GM12878 (cell line): ENCODE measurements at regions not wholly inside any gene's neighbourhood (a gene's known extent, or its start where the extent isn't known, plus 50 kb on each side); places are given as distances from the start of the nearest gene placed in this dataset.

Experiments used
- ATAC-seq: fragments of 200-7000 bp; cut with Tn5 transposase; 3 replicates; pipeline ENCODE4 v1.9.1; 2020; ENCODE audit warnings: mild to moderate bottlenecking, moderate library complexity
- BruUV-seq: library from RNA; stranded (reverse); fragments of 400-500 nt; replicated peaks from 2 replicates; lab custom pipeline; 2021; lab: Mats Ljungman, UMichigan
- CTCF ChIA-PET: fragments of 300-600 bp; sonication (Branson Sonifier 250); formaldehyde crosslinking; extraction: SDS; loops from one replicate; lab custom pipeline; 2021; ENCODE audit warnings: inconsistent platforms; lab: Yijun Ruan, JAX
- POLR2A ChIA-PET: fragments of 350-600 bp; formaldehyde crosslinking; extraction: SDS; loops from one replicate; lab custom pipeline; 2021; ENCODE audit warnings: inconsistent platforms; lab: Charles Lee
- RAD21 ChIA-PET: fragments of 300-600 bp; sonication (Branson Sonifier 250); formaldehyde crosslinking; loops from one replicate; lab custom pipeline; 2023; ENCODE audit warnings: antibody characterized with exemption; ENCODE audit not compliant: unreplicated experiment; lab: Charles Lee
- SMC1A ChIA-PET: fragments of 300-600 bp; sonication (Branson Sonifier 250); formaldehyde crosslinking; loops from one replicate; lab custom pipeline; 2023; ENCODE audit not compliant: unreplicated experiment, uncharacterized antibody; lab: Charles Lee
- DNase-seq: peaks from one replicate; pipeline ENCODE4 v3.0.0-alpha.2; 2011; ENCODE audit warnings: low read depth, low spot score
- FAIRE-seq: peaks from 3 replicates; lab custom pipeline; 2011; peaks lifted over from hg19 to GRCh38; lab: Jason Lieb, UNC
- H2AFZ ChIP-seq: 2 replicates; pipeline ENCODE4 v1.6.0; 2011; ENCODE audit warnings: low read depth, low read length, control low read depth; ENCODE audit not compliant: control insufficient read depth
- H3K27ac ChIP-seq: 2 replicates; pipeline ENCODE4 v1.5.1; 2011; ENCODE audit warnings: control low read depth; ENCODE audit not compliant: control insufficient read depth, insufficient read depth
- H3K27me3 ChIP-seq, 2 experiments: replicated peaks in 1 of 2; 2 replicates each; pipeline versions ENCODE4 v1.6.0 to v1.6.1; 2011; ENCODE audit warnings: low read length in 1 of 2; ENCODE audit not compliant: control insufficient read depth in 2 of 2, insufficient read depth in 2 of 2
- H3K36me3 ChIP-seq, 2 experiments: 2 replicates each; pipeline ENCODE4 v1.5.1; 2011; ENCODE audit warnings: low read length in 1 of 2; ENCODE audit not compliant: control insufficient read depth in 2 of 2, insufficient read depth in 2 of 2
- H3K4me1 ChIP-seq: 2 replicates; pipeline ENCODE4 v1.6.1; 2011; ENCODE audit warnings: mild to moderate bottlenecking, low read length, moderate library complexity, mixed read lengths; ENCODE audit not compliant: control insufficient read depth, insufficient read depth
- H3K4me2 ChIP-seq: 2 replicates; pipeline ENCODE4 v1.6.0; 2011; ENCODE audit warnings: control low read depth; ENCODE audit not compliant: control insufficient read depth, insufficient read depth
- H3K4me3 ChIP-seq: fragments of 200-600 bp; sonication (generic); 2 replicates; pipeline ENCODE4 v1.5.1; 2016
- H3K79me2 ChIP-seq: 2 replicates; pipeline ENCODE4 v1.6.0; 2011; ENCODE audit warnings: low read length; ENCODE audit not compliant: control insufficient read depth, insufficient read depth
- H3K9ac ChIP-seq: 2 replicates; pipeline ENCODE4 v1.8.0; 2011; ENCODE audit warnings: low read length, control low read depth, mixed read lengths; ENCODE audit not compliant: control insufficient read depth, insufficient read depth
- H3K9me3 ChIP-seq: replicated peaks from 3 replicates; pipeline ENCODE4 v1.5.1; 2011; ENCODE audit warnings: mild to moderate bottlenecking, low read length; ENCODE audit not compliant: control insufficient read depth, insufficient read depth
- H4K20me1 ChIP-seq: 2 replicates; pipeline ENCODE4 v1.6.0; 2011; ENCODE audit not compliant: control insufficient read depth, insufficient read depth
- BCL11A ChIP-seq: IDR thresholded peaks from 2 replicates; pipeline ENCODE4 v1.6.1; 2011; ENCODE audit warnings: low read depth, low read length
- BHLHE40 ChIP-seq, 2 experiments: fragments of 450-650 bp in 1 of 2; IDR thresholded peaks; 2 replicates each; pipeline ENCODE4 v1.6.1; 2011 to 2017; ENCODE audit warnings: low read depth in 2 of 2, borderline replicate concordance in 1 of 2, improper control_type of control experiment in 1 of 2, low read length in 1 of 2, mild to moderate bottlenecking in 1 of 2
- BMI1 ChIP-seq: fragments of 450-650 bp; IDR thresholded peaks from 2 replicates; pipeline ENCODE4 v1.6.1; 2016; ENCODE audit warnings: mild to moderate bottlenecking, moderate library complexity, borderline replicate concordance
- BRCA1 ChIP-seq: IDR thresholded peaks from 2 replicates; pipeline ENCODE4 v1.6.1; 2011; ENCODE audit warnings: low read depth, low read length, improper control_type of control experiment
- CTCF ChIP-seq, 3 experiments: IDR thresholded peaks in 2 of 3; conservative IDR thresholded peaks in 1 of 3; 2 replicates each; pipeline ENCODE4 v1.5.1; 2011; ENCODE audit warnings: low read depth in 3 of 3, low read length in 3 of 3, mild to moderate bottlenecking in 3 of 3, control low read depth in 2 of 3, moderate library complexity in 2 of 3, inconsistent platforms in 1 of 3, mixed read lengths in 1 of 3; ENCODE audit not compliant: control insufficient read depth in 2 of 3, insufficient read depth in 1 of 3; ENCODE audit errors: extremely low read depth in 1 of 3
- DPF2 ChIP-seq: fragments of 450-650 bp; IDR thresholded peaks from 2 replicates; pipeline ENCODE4 v1.6.1; 2017; ENCODE audit warnings: mild to moderate bottlenecking
- EED ChIP-seq: sonication (generic); IDR thresholded peaks from 2 replicates; pipeline ENCODE4 v1.6.1; 2016; ENCODE audit warnings: antibody characterized with exemption, low read depth
- GABPA ChIP-seq: IDR thresholded peaks from 2 replicates; pipeline ENCODE4 v1.6.1; 2014; ENCODE audit warnings: antibody characterized with exemption, low read depth, mild to moderate bottlenecking, inconsistent platforms
- GATAD2B ChIP-seq: fragments of 450-650 bp; conservative IDR thresholded peaks from 2 replicates; pipeline ENCODE4 v1.6.1; 2017; ENCODE audit warnings: low read depth, mild to moderate bottlenecking, moderate library complexity
- IRF4 ChIP-seq: IDR thresholded peaks from 2 replicates; pipeline ENCODE4 v1.6.1; 2011; ENCODE audit warnings: low read depth, low read length
- KDM1A ChIP-seq: fragments of 200-600 bp; sonication (generic); IDR thresholded peaks from 2 replicates; pipeline ENCODE4 v1.6.1; 2016; ENCODE audit warnings: borderline replicate concordance
- MXI1 ChIP-seq: fragments of 150-350 bp; IDR thresholded peaks from 2 replicates; pipeline ENCODE4 v1.6.1; 2011; ENCODE audit warnings: low read depth, mild to moderate bottlenecking, inconsistent platforms, low read length, improper control_type of control experiment
- PAX8 ChIP-seq: fragments of 450-650 bp; IDR thresholded peaks from 2 replicates; pipeline ENCODE4 v1.6.1; 2017; ENCODE audit warnings: mild to moderate bottlenecking, moderate library complexity
- PML ChIP-seq: IDR thresholded peaks from 2 replicates; pipeline ENCODE4 v1.6.1; 2012; ENCODE audit warnings: low read length, inconsistent platforms
- RAD51 ChIP-seq: fragments of 450-650 bp; IDR thresholded peaks from 2 replicates; pipeline ENCODE4 v1.6.1; 2016; ENCODE audit warnings: moderate library complexity, mild to moderate bottlenecking, inconsistent platforms
- SMAD1 ChIP-seq: fragments of 450-650 bp; IDR thresholded peaks from 2 replicates; pipeline ENCODE4 v1.6.1; 2018; ENCODE audit warnings: mild to moderate bottlenecking, low read depth; ENCODE audit not compliant: partially characterized antibody
- SUPT20H ChIP-seq: IDR thresholded peaks from 2 replicates; pipeline ENCODE4 v1.6.1; 2011; ENCODE audit warnings: low read depth, mild to moderate bottlenecking, low read length, moderate library complexity, borderline replicate concordance; ENCODE audit not compliant: control insufficient read depth
- WRNIP1 ChIP-seq: IDR thresholded peaks from 2 replicates; pipeline ENCODE4 v1.6.1; 2011; ENCODE audit warnings: low read depth, low read length, improper control_type of control experiment, borderline replicate concordance
- ZNF217 ChIP-seq: fragments of 450-650 bp; IDR thresholded peaks from 2 replicates; pipeline ENCODE4 v1.6.1; 2017; ENCODE audit warnings: antibody characterized with exemption, mild to moderate bottlenecking
- ZNF24 ChIP-seq: fragments of 450-650 bp; IDR thresholded peaks from 2 replicates; pipeline ENCODE4 v1.6.1; 2017; ENCODE audit warnings: antibody characterized with exemption, mild to moderate bottlenecking
- WGBS: methylation state at CpG from one replicate; pipeline ENCODE4 v1.1.6; 2016; ENCODE audit warnings: low lambda C conversion rate; ENCODE audit not compliant: insufficient replicate concordance, insufficient coverage; ENCODE audit errors: missing lambda C conversion rate; 5-methylcytosine and 5-hydroxymethylcytosine counted together
- in situ Hi-C: fragments of 300-500 bp; cut with MboI; formaldehyde crosslinking; loops from 9 replicates; pipeline ENCODE4 v1.14.3; 2018; ENCODE audit warnings: mixed read lengths
- intact Hi-C: fragments of 100-400 bp; cut with micrococcal nuclease; formaldehyde crosslinking; loops from one replicate; pipeline ENCODE4 v1.14.2; 2022; ENCODE audit not compliant: unreplicated experiment

- TF ChIP-seq WRNIP1 = no peak
Observed at GRCh38 chr20:46838011-46838410, 56.6 kb upstream of the EYA2 start (continued).

DNA sequence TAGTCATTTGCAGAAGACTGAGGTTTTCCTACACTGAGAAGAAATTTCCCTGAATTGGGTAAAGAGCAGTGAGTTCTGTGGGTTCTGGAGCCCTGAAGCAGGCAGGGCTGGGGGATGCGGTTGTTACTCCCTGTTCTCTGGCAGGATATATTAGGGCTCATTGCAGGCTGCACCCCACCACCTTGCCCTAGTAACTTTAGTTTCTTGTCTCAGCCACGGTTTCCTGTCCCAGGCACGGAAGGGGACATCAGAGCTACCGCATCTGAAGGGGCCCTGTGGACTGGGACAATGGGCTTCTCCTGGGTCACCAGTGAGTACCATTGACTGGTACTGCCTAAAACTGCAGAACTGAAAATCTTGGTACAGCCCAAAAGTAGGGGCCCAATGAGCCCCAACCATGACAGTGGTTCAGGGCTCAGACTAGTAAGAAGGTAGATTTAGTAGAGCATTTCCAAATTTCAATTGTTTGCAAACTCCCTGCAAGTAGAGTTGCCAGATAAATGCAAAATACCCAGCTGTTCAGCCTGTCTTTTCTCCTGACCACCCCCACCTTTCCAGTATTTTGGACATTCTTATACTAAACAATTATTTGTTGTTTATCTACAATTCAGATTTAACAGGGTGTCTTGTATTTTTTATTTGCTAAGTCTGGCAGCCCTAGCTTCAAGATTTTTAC lies 54.5 kb upstream of the EYA2 start:
- Histone ChIP-seq H3K4me3 (no peak overlapping the region), H3K9me3 (no peaks in the 10 kb centered on the region), H3K27me3 (no peaks in the 10 kb centered on the region), H3K4me1 (no peaks in the 10 kb centered on the region), H2AFZ (no peak overlapping the region), H3K36me3 (no peaks in the 10 kb centered on the region), H3K9ac (no peak overlapping the region), H3K4me2 (no peak overlapping the region), H4K20me1 (no peaks in the 10 kb centered on the region), H3K79me2 (no peaks in the 10 kb centered on the region), H3K27ac (no peak overlapping the region)
- SMC1A ChIA-PET = no interaction called here
- TF ChIP-seq PML = no peak
- no peak for TF ChIP-seq KDM1A
- TF ChIP-seq BCL11A = no peak
- no peak for TF ChIP-seq ZNF217
- TF ChIP-seq DPF2 = no peak
- TF ChIP-seq GATAD2B = no peak
- TF ChIP-seq BHLHE40 (IDR thresholded peaks at IDR 0.05; ENCODE audit: borderline replicate concordance in 1 of 2, low read depth in 2 of 2, low read length in 1 of 2) = no peak
- no peak for TF ChIP-seq CTCF (IDR thresholded peaks at IDR 0.05 in 2 of 3, conservative IDR thresholded peaks at IDR 0.05 in 1 of 3; ENCODE audit: control insufficient read depth in 2 of 3, extremely low read depth in 1 of 3, insufficient read depth in 1 of 3, low read depth in 3 of 3, low read length in 3 of 3)
- no peak for TF ChIP-seq GABPA
- TF ChIP-seq BRCA1 = no peak
- TF ChIP-seq EED = no peak
- no peak for TF ChIP-seq WRNIP1
- no peak for TF ChIP-seq IRF4
- no peak for TF ChIP-seq ZNF24
- no peak for TF ChIP-seq PAX8
- no peak for TF ChIP-seq BMI1
- no peak for TF ChIP-seq MXI1
- no peak for TF ChIP-seq SUPT20H
- no peak for TF ChIP-seq SMAD1
- TF ChIP-seq RAD51 = no peak
- no peak for ATAC-seq
- POLR2A ChIA-PET = no interaction called here
- WGBS = 28% methylated on average over 4 of the region's 4 CpGs
- no peak for FAIRE-seq
- in situ Hi-C loops = no loop called here
- DNase-seq = no peak
- no TSS peak for BruUV-seq
- RAD21 ChIA-PET = interaction anchor here (0.6 kb wide), 1 partner anchor 14 kb away, joined by 3 read pairs; no protein-coding TSS in a partner anchor
- CTCF ChIA-PET = no interaction called here
- intact Hi-C loops = no loop called here
